HG03060 (cell line): ENCODE measurements at regions not wholly inside any gene's neighbourhood (a gene's known extent, or its start where the extent isn't known, plus 50 kb on each side); places are given as distances from the start of the nearest gene placed in this dataset.

Experiments used
- ATAC-seq: cut with Tn5 transposase; IDR thresholded peaks from one replicate; pipeline ENCODE4 v1.9.1; 2021; ENCODE audit warnings: low read depth, moderate number of reproducible peaks; ENCODE audit not compliant: unreplicated experiment

DNA sequence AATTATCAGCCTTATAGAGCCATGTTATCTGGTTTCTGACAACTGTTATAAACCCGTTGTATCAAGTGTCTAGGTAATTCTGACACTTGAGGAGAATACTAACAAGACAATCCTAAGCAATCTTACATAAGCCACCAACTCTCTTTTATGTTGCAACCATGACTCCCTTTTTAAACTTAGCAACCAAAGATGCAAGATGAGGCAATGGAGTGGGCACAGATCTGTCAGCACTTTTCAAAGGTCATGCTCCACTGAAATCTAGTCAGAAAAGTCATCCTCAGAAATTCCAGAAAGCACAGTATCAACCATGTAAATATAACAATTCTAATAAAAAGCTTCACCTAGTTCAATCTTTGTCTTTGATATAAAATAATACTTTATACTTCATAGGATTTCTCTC is 77.0 kb upstream of the SEMA3A start:
- no peak for ATAC-seq

DNA sequence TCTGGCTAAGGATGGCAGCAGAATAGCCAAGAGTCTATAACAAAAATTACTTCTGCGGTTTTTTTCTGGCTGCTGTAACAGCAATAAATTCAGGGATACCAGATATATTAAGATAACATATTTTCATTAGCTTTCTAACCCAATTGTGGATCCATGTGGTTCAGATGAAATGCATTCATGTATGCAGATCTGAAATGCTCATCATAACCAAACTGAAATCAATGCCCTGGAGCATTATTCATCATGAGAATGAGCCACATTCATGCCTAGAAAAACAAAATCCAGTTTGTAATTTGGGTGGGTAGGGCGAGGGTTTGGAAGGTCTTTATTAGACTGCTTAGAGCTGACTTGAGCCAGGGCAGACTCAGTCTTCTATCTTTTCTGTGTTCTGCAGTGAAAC is 69.8 kb upstream of the SEMA3A start:
- ATAC-seq = no peak

DNA sequence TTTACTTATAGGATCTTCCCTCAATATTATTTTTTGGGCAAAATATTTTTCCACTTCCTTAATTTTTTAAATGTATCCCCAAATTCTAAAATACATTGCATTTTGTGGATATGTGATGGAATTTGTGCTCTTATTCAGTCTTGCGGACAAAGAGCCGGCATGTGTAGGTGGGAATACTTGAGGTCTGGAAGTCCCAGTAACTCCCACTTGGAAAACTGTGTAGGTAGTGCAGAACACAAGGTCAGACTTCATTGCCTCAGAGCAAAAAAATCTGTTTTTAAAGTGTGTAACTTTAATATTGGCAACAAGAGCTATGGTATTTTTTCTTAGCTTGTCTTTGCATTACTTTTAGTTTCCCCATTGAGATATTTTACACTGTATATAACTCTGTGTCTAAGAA is 68.5 kb upstream of the SEMA3A start:
- no peak for ATAC-seq

DNA sequence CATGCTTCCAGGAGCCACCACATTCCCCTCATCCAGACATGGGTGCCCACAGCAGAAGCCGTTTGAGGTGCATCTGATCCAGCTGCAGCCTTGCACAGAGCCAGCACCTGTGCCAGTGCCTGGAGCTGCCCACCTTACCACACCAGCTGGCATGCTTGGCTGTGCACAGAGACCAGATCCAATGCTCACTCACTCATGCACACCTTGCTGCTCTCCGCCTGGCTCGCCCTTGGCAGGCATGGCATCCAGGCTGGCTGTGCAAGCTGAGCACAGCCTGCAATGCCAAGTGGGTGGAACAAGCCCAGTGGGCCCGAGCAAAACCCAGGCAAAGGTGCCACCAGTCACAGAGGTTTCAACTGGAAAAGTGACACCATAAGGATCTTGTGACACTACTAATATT is 66.9 kb upstream of the SEMA3A start:
- ATAC-seq = no peak

DNA sequence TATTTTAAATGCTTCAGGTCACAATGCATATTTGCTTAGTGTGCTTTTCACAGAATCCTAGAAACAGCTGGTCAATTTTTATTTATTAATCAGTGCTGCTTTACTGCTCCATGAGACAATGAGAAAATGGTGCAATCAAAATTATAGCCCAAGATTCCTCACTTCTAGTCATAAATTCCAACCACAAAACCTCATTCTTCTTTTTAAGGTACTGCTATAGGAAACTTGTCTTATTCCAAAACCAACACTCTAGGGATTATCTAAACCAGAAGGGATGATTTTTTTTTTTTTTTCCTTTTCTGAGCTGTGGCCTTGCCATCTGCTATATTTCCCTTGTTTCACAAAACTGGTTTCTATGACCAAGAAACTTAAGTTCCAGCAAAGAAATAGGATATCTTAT is 64.0 kb upstream of the SEMA3A start:
- ATAC-seq = no peak

DNA sequence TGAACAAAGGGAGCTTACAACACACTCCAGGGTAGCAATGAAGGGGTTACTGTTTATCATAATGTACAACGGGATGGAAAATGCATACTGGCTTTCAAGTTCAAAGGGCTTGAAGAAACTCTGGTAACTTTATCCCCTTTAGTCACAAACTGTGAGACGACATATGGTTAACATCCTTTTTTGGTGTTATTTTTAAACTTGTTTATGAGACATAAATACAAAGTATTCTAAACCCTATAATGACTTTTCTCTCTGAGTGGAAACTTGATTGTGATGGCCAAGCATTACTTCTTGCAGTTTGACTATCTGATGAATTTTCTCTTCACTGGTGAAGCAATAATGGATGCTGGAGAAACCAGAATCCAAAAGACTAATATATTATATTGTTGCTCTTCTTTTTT is 62.0 kb upstream of the SEMA3A start:
- ATAC-seq = no peak

DNA sequence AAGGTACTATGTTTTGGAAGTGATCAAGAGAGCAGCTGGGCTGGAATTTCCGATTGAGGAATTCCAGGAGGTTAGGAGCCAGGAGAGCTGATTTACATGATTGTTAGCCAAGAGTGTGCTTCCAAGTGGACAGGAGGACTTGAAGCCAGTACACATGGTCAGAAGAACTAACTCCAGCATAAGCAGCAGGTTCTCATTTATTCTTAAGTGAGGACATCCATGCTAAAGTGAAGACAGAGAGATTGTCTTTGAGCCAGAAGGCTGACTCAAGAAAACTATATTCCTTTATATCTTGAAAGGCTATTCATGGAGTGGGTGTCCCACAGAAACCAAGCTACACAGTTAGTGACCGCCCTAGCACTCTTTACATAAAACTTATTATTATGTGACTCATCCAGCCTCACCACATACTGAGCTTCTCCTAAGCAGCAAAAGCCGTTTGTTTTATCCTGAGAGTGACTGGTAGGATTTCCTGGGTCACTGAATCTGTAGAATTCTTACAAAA is 56.7 kb upstream of the SEMA3A start:
- ATAC-seq = no peak

DNA sequence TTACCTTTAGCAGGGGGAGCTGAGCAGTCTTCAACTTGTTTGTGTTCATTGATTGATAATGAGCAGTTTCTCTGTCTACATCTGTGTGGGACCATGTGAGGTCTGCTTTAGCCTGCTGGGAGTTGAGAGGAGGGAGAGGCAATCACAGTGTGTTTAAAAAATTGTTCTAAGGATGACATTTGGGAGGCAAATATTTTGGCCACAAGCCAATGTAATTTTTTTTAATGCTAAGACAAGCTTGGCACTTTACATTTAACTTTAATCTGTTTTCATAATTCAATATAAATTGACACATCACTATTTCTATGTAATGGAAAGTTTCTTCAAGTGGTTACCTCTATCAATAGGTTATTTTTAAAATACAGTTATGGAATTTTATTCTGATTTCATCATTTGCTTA is 55.9 kb upstream of the SEMA3A start:
- no peak for ATAC-seq

DNA sequence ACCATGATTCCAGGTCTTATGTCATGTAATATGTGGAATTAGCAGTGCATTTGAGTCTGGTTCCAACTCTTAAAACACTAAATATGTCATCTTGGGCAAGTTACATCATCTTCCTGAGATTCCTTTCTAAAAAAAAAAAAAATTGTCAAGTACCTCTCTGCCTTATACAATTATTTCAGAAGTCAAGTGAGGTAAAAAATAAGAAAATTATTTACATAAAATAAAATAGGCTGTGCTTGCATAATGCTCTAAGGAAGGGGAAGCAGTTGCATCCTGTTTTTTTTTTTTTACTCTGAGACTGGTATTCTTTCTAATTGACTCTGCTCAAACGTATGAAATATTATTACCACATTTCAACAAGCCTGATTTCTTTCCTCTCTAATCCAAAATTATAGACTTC is 55.1 kb upstream of the SEMA3A start:
- no peak for ATAC-seq

DNA sequence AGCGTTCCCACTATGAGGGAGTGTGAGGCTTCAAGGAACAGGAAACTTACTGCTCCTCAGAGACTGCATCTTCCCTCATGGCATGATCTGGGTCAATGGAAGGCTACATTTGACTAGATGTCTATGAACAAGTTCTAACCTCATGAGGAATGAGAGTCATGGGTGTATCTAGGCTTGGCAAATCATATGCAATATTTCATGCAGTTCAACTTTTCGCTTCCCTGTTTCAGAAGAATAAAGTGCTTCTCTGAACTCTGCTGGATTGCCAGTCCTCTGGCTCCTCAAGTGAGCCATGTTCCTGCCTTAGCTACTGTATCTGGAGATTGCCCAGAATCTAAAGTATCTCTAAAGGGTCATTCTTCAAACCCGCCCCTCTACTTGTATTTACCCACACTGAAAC is 54.3 kb upstream of the SEMA3A start:
- no peak for ATAC-seq

DNA sequence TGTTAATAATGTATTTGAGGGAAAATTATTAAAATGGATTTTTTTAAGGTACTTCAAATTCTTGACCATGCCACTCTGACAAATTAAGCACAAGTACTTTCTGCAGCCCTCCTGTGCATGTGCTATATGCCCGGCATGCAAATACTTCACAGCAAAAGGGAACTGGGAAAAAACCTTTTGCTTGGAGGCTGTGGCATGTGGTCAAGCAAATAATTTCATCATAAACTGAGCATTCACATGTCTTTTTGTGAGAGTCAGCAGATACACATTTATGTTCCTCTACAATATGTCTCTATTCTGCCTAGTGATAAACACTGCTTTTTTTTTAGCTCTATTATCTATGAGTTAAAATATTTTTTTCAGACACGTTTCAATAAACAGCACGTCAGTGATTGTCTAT is 53.7 kb upstream of the SEMA3A start:
- ATAC-seq = peak; percentile 63

DNA sequence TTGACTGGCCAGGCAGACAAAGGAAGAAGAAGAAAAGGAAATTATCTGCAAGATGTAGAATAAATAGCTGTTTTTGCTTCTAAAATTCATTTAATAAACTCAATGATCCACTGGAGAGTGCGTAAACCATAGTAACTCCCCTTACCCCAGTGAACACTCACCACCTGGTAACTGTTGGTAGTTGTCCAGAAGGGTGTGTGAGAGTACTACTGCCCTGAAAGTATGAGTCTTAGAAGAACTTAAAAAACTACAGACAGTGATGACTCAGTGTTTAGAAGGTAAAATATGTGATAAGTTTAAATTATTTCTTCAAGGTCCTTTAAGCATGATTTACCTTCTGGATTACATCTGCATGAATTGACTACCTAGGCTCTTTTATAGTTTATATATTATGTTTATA is 53.0 kb upstream of the SEMA3A start:
- no peak for ATAC-seq

DNA sequence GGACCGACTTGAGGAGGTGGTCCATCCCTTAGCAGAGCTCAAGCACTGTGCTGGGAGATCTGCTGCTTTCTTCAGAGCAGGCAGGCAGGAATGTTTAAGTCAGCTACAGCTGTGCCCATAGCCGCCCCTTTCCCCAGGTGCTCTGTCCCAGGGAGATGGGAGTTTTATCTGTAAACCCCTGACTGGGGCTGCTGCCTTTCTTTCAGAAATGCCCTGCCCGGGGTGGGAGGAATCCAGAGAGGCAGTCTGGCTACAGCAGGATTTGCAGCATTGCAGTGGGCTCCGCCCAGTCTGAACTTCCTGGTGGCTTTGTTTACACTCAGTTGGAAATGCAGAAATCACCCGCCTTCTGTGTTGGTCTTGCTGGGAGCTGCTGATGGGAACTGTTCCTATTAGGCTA is 51.2 kb upstream of the SEMA3A start:
- no peak for ATAC-seq
